ENCODE measurements at regions not wholly inside any gene's neighbourhood (a gene's known extent, or its start where the extent isn't known, plus 50 kb on each side); places are given as distances from the start of the nearest gene placed in this dataset.

DNA sequence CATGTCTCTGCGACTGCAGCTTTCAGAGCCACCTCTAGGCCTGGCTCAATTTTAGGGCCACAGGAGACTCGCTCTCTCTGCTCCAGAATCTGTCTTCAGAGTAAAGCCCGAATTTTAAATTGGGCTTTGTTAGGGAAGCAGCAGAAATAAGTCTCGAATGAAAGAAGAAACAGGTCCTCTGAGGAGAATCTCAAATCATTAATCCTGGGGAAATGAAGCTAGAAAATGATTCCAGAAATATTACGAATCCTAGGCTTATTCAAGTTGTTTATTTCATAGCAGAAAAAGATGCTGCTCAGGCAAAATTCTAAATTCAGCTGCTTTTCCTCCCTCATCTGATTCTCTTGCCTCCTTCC lies 114.2 kb upstream of the THBS1 start:
- DNase-seq (ENCODE audit: low spot score) = no peak

DNA sequence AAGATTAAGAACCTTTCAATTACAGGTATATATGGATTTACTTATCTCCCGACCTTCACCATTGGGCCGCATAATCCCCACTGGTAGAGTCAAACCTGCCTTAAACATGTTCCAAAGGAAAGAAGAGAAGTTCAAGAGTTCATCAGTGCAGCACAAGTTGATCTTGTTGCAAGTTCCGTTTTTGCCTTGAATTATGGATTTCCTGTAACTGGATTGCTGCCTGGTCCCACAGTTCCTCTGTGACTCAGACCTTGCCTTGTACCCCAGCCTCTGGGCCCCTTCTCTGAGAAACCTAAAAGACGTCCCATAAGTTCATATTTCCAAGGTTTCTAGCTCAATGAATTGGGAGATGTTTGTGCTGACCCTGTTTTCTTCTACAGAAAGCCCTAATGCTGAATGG lies 112.5 kb upstream of the THBS1 start:
- DNase-seq (ENCODE audit: low spot score) = no peak

DNA sequence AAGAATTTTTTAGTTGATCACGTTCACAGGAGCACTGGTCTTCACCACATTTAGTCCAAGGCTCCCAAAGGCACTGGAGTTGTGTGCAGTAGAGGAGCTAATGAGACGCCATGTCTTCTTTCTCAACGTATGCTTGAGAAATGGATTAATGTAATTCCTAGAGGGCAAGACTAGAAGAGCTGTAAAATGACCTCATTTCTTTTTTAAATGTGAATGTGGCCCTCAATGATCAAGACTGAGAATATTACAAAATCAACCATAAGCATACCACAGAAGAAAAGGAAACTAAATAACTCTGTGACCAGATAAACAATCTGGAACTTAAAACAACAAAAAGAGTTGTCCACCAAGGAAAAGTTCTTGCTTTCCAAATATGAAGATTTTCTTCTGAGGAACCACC lies 112.1 kb upstream of the THBS1 start:
- DNase-seq (ENCODE audit: low spot score) = no peak

DNA sequence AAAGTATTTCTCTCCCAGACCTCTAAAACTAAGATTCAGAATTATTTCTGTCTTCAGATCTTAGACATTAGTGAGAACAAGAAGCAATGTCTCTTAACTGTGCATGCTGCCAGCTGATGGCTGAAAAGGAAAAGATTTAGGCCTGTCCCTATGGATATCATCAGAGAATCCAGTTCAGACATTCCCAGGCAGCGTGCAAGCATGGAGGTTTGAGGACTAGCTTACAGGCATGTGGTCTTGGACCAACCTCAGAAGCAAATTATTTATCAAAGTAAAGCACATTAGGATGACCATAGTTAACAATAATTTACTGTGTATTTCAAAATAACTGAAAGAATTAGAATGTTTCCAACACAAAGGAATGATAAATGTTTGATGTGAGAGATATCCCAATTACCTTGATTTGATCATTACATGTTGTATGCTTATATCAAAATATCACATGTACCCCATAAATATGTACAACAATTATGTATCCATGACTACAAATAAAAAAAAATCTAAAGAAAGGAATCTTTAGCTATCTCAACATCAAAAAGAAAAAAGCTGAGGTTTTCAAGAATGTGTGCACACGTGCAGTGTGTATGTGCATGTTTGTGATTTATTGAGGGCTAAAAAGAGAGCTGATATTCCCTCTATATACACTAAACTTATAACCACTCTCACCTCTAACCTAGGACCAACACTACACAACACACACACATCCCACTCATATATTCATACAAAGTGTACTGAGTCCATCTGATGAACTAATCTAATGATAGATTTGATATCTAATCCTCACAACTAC lies 108.9 kb upstream of the THBS1 start:
- DNase-seq (ENCODE audit: low spot score) = peak; percentile 59

DNA sequence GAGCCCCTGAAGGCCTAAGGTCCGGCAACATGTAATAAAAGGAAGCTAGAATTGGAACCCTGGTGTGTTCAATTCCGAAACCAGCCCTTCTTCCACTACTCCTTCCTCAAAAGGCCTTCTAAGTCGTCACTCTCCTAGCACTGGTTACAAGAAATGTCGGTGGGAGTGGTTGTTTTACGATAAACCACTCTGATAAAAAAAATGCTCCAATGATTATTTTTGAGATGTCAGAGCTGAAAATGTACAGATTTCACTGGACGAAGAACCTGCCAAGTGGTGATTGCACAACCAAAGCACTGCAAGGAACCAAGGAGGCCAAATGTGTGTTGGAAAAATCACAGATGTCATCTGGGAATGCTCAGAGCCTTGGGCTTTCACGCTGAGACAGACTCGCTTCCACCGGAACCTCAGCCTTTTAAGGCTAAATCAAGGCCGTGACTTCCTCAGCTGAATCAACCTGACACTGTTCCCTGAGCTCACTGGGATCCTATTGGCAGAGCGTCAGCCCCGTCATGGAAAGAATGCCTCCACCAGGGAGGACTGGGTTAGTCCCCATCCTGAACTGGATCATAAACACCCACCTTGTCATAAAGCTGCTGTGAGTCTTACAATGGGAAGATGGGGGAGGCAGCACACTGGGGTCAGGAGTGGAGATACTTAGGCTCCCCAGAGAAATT lies 108.1 kb upstream of the THBS1 start:
- DNase-seq (ENCODE audit: low spot score) = peak; percentile 99

DNA sequence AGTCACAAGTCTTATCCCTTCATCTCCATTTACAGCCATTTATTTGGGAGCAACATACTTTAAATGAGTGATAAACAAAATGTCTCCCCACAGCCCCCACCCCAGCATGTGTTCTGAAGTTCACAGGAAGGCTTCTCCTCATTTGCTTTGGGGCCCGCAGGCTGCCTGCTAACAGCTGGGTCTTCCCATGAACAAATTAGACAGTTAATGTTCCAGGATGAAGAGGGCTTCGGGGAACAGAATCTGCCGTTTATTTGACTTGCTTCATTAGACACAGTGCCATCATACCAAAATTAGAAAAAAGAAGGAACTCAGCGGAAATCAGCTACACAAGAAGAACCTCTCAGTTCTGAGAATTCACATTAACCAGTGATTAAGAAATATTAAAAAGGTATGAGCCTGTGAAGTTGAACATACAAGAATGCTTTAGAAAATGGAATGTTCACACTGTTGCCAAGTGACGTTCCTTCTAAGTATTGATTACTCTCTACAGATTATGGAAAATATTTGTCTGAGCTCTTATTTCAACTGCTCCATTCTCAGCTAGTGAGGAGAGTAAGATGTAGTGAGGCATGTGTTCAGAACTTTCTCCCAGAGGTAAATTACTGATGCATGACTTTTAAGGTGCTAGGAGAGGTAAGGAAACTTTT lies 107.5 kb upstream of the THBS1 start:
- DNase-seq (ENCODE audit: low spot score) = no peak

DNA sequence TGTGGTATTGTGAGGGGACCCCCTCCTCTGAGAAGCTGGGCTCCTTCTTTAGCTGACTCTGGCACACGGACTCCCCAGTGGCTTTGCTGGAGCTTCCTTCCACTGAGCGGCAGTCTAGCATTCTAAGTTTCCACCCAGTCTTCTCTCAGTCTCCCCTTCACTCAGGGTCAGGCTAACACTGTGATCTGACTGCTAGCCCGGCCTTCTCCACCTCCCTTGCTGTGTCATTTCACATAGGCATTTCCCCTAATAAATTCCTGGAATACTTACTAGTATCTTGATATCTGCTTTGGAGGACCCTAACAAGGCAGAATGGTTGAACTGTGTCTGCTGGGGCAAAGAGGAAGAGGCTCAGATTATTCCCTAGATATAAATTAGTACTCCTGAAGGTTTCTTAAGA lies 106.2 kb upstream of the THBS1 start:
- DNase-seq (ENCODE audit: low spot score) = no peak

DNA sequence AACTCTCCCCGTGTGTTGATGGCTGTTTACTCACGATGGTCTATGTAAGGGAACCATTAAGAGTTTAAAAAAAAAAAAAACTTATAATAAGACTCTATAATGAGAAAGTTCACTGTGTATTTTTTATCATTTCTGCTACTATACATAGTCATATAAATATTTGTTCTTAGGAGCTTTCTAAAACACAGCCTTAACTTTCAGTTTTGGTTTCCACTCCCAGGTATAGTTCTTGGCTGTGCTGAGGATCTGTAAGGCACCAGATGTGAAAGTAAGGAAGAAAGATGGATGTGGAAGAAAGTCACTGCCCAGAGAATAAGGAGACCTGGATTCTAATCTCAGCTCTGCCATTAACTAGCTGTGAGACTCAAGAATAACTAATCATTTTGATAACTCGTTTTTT lies 101.9 kb upstream of the THBS1 start:
- no peak for DNase-seq (ENCODE audit: low spot score)

DNA sequence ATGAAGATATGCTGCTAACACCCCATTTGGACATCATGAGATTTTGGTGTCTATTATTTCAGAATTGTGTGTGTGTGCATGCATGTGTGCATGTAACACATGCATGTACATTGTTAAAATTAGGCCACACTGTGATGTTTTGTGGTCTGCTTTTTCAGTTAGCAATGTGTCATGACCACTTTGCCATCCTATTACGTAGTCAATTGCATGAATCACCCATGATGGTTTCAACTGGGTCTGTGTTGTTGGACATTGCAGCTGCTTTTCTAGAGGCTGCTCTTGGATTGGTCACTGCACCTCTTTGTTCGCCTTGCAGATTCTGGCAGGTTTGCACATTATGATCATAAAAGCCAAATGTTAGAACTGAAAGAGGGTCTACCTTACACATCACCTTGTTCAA lies 101.0 kb upstream of the THBS1 start:
- no peak for DNase-seq (ENCODE audit: low spot score)

DNA sequence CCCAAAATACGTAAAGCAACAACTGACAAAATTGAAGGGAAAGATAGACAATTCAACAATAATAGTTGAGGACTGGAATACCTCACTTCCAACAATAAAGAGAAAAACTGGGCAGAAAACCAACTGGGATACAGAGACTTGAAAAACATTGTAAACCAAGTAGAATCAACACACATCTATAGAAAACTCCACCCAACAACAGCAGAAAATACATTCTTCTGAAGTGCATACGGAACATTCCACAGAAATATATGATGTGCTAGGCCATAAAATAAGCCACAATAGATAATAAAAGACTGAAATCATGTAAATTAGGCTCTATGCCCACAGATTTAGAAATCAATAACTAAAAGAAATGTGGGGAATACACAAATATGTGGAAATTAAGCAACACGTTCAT lies 98.4 kb upstream of the THBS1 start:
- no peak for DNase-seq (ENCODE audit: low spot score)

DNA sequence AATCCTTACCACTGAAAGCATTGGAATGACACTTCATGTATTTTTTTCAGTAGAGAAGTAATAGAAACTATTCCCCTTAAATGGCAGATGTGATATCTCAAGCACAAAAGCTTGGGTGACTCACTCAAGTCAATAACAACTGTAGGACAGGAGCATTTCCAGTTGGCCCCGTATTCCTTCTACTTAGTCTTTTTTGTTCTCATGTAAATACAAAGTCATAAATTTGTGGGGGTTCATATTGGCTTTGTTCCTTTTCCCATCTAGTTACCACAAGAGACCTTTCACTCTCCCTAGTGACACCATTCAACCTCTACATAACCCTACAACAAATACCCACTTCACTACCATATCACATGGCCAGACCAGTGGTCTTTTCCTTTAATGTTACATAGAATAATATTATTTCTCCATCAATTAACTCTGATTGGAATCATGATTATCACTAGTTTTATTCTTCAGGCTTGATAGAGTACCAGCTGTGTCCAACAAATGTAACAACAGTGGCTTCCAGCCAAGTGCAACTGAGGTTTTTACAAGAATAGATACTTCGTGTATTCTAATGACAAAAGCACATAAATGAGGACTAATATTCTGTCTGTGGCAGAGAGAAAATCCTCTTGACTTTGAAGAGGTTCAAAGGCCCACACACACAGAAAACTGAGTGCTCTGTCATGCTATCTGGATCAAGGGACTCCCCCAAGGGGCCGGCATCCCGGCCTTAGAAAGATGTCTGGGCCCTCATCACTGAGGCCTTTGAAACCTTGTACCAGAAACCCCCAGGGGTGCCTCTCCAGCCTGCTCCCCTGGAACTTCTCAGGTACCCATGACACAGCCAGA lies 94.0 kb upstream of the THBS1 start:
- DNase-seq (ENCODE audit: low spot score) = peak; percentile 46

DNA sequence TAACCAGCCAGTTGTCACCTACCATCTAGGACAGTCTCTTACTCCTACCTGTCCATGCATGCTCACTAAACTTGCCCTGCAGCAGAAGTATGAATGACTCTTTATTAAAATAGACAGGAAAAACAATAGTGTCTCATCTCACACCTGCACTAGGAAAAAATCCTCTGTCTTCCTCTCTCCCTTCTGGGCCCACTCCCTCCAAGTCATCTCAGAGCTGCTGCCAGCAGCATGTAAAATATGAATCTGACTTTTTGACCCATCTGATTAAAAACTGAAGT lies 93.5 kb upstream of the THBS1 start:
- DNase-seq (ENCODE audit: low spot score) = no peak

DNA sequence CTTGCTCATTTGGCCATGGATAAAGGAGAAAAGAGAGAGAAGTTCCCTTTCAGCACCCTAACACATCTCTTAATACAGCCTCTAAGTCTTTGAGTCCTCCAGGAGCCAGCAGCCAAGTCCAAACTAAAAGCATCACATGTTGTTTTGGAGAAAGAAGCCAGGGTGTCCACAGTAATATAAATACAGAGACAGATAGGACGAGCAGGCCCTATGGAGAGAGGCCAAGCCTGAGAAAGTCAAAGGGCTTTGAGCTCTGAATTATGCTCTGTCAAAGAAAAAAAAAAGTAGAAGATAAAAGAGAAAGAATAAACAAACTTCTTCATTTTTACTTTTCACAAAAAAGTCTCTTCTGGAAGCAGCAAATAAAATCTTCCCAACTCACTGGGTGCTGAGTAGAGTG lies 92.4 kb upstream of the THBS1 start:
- peak; percentile 87 for DNase-seq (ENCODE audit: low spot score)

DNA sequence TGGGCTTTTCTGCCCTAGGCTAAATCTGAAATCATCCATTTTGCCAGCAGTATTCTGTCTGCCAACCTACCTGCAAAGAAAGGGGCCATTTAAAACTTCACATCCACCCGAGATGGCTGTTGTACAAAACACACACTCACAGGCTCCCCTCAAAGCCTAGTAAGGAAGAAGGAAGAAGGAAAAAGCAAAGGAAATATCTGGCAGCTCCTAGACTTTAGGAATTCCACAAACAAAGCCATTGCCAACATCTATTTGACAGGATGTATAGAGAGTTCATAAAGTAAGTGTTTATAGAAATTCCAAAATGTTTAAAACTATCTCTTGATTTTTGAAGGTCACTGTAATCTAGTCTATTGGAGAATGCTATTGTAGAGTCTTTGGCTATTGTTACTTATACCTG lies 91.9 kb upstream of the THBS1 start:
- DNase-seq (ENCODE audit: low spot score) = no peak

DNA sequence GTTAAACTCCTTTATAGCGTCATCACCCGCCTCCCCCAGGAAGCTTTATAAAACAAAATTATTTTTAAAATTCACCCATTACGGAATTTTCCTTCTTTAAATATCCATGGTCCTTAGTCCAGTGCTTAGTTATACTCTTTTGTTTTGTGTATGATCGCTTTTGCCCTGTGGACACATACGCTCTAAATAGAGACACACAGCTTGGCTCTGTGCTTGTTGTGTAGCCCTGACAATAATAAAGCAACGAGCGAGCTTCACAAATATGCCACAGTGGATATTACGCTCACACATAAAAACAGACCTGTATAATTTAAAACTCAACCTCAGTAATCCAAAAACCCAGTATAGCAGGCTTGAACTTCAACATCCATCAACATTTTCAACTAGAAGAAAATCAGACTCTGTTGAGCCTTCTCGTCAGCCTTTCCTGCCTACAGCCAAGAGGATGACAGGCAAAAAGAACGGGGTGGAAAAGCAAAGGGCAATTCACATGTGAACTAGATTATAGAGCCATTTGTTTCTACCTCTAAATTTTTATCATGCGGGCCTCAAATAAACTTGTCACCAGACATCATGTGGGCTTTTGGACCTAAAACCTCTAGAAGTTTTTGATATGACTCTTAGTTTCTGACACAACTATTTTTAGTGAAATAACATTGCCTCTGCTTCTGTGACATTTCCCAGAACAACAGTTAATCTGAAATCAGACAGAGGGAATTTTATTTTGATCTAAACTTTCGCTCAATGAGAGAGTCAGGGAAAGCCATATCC lies 89.6 kb upstream of the THBS1 start:
- DNase-seq (ENCODE audit: low spot score) = peak; percentile 90

DNA sequence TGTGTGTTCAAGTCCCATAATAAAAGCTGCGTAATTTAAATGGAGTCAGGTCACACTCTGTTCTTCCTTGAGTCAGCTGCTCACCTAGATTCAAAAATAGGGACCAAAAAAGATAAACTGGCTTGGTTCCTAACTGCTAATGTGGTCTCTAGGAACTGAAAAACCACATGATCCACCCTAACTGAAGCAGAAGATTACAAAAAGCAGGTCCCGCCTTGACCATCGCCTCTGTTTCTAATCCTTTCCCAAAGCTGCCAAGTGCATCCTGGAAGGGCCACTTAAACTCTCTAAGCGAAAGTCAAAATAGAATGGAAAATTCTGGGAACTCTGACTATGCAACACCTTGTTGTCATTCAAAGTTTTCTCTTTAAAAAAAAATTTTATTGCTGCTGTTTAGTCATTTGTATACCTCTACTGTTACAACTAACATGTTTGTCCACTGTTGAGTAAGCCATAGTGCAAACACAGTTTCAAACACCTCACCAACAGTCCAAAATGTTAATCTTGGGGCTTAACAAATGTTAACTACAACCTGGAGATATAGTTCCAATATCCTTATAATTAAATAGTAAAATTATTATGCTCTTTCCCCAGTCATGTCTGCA lies 88.9 kb upstream of the THBS1 start:
- DNase-seq (ENCODE audit: low spot score) = peak; percentile 87

DNA sequence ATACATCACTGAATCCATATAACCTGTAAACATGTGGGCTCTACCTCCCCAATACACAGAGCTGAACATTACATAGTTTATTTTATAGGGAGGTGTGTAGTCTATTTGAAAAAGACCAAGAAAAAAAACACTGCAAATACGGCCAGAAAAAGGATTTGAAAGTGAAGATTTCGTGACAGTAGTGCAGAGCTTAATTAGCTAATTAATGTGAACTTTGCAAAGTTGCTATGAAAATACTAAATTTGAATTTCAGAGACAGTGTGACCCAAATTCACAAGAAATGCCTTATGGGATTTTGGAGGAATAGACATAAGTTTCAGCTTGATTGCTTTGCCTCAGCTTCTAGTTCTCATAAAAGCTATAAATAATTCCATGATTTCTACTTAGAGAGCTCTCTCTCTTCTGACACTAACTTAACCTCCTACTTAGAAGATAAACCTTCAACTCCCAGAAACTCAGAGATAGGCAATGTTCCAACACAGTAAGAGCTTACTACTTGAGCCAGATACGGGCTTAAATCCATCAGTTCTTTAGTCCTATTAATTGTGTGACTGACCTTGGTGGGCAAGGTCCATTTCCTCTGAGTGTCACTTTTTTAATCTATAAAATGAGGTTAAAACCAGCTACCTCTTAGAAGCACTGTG lies 87.3 kb upstream of the THBS1 start:
- DNase-seq (ENCODE audit: low spot score) = peak; percentile 84

DNA sequence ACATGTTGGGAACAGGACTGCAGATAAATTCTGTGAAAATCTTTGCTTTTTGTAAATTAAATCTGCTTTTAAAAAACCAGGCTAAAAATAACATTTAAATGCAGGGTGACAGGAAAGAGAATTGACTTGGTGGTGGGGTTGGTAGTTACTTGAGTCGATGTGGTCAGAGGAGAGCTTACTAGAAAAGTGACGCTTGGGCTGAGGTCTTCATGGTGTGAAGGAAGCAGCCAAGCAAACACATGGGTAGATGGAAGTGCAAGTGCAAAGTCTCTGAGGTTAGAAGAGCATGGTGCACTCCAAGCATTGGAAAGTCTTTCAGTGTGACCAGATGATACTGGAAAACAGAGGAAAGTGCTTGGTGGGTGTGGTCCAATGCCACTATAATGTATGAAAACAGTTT lies 86.4 kb upstream of the THBS1 start:
- DNase-seq (ENCODE audit: low spot score) = no peak

DNA sequence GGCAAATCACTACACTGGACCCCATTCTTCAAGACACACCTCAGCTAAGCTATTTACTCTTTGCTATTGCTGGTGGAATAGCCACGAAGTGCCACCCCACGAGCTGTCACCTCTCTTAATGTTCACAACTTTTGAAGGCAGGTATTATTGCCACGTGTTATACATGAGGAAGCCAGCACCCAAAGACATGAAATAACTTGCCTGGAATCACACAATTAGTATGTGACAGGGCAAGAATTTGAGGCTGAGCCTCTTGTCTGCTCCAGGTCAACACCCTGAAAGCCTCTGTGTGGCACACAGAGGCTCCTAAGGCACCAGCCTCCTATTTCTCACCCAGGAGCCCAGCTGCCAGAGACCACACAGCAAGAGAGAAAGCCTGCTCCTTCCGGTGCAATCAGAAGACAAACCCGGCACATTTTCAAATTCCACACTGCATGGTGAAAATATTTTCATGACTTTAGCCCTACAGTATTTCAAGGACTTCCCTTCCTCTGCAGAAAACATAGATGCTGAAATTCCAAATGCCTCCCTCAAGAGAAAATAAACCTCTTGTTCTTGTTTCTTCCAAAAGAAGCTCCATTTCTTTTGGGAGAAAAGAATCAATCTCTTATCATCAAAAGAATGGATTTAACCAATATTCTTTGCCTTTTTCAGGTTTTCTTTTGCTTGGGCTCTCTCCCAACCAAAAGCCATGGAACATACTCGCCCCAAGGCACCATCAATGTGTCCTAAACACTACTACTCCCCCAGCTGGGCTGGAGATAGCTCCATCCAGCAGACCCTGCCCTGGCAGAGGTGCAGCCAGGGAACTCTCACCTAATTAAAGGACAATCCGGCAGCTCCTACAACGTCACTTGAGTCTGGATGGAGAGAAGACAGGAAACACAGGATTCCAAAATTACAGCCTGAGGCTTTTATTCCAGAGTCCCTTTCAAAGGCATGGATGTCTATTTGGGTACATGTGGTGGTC lies 84.7 kb upstream of the THBS1 start:
- peak; percentile 57 for DNase-seq (ENCODE audit: low spot score)
